HepG2 (cell line): ENCODE measurements at regions not wholly inside any gene's neighbourhood (a gene's known extent, or its start where the extent isn't known, plus 50 kb on each side); places are given as distances from the start of the nearest gene placed in this dataset.

Source experiments
- ADNP ChIP-seq: sonication (generic); formaldehyde crosslinking; IDR thresholded peaks from 2 replicates; pipeline ENCODE4 v1.4.0; 2020; ENCODE audit warnings: missing genetic modification reagents
- MAX ChIP-seq: IDR thresholded peaks from 2 replicates; pipeline ENCODE4 v1.6.1; 2012; ENCODE audit warnings: inconsistent platforms
- PHF8 ChIP-seq: sonication (generic); formaldehyde crosslinking; IDR thresholded peaks from 2 replicates; pipeline ENCODE4 v1.5.0; 2020; ENCODE audit warnings: missing genetic modification reagents
- POLR2A ChIP-seq, 2 experiments: IDR thresholded peaks; 2 replicates each; pipeline ENCODE4 v1.6.1; 2011; ENCODE audit warnings: low read depth in 2 of 2, low read length in 2 of 2, mild to moderate bottlenecking in 1 of 2, moderate library complexity in 1 of 2; ENCODE audit not compliant: insufficient read depth in 1 of 2
- SRSF4 ChIP-seq: fragments of 200-400 bp; formaldehyde crosslinking; IDR thresholded peaks from one replicate; pipeline ENCODE4 v1.6.1; 2018; ENCODE audit warnings: mild to moderate bottlenecking, low read depth, low read length, moderate library complexity; ENCODE audit not compliant: poor library complexity, severe bottlenecking
- STAG1 ChIP-seq: sonication (generic); formaldehyde crosslinking; IDR thresholded peaks from 2 replicates; pipeline ENCODE4 v1.4.0; 2020; ENCODE audit warnings: missing genetic modification reagents
- TAF1 ChIP-seq: sonication (generic); formaldehyde crosslinking; IDR thresholded peaks from 2 replicates; pipeline ENCODE4 v1.4.0; 2020; ENCODE audit warnings: missing genetic modification reagents
- TBP ChIP-seq: sonication (generic); formaldehyde crosslinking; IDR thresholded peaks from 2 replicates; pipeline ENCODE4 v1.5.0; 2020; ENCODE audit warnings: missing genetic modification reagents
- ZNF138 ChIP-seq: sonication (generic); formaldehyde crosslinking; IDR thresholded peaks from 2 replicates; pipeline ENCODE4 v1.5.0; 2020; ENCODE audit warnings: mild to moderate bottlenecking, low read depth, missing genetic modification reagents
- ZNF468 ChIP-seq: sonication (generic); formaldehyde crosslinking; IDR thresholded peaks from 2 replicates; pipeline ENCODE4 v1.8.0; 2022; ENCODE audit warnings: mild to moderate bottlenecking, moderate library complexity, missing genetic modification reagents
- ZNF512 ChIP-seq: sonication (generic); formaldehyde crosslinking; IDR thresholded peaks from 2 replicates; pipeline ENCODE4 v1.4.0; 2020; ENCODE audit warnings: mild to moderate bottlenecking, missing genetic modification reagents
- ZNF691 ChIP-seq: sonication (generic); formaldehyde crosslinking; IDR thresholded peaks from 2 replicates; pipeline ENCODE4 v1.4.0; 2020; ENCODE audit warnings: missing genetic modification reagents, low read depth, mild to moderate bottlenecking, borderline replicate concordance

GRCh38 chr12:124422142-124422569 is 127.3 kb downstream of the RFLNA start:
- no peak for TF ChIP-seq POLR2A (IDR thresholded peaks at IDR 0.05; ENCODE audit: insufficient read depth in 1 of 2, low read depth in 2 of 2, low read length in 2 of 2)
- no peak for TF ChIP-seq ADNP (CRISPR knock-in tag)
- TF ChIP-seq TBP = no peak
- TF ChIP-seq ZNF138 (CRISPR knock-in tag) = no peak
- no peak for TF ChIP-seq SRSF4
- no peak for TF ChIP-seq TAF1 (CRISPR knock-in tag)
- no peak for TF ChIP-seq ZNF691
- no peak for TF ChIP-seq STAG1 (CRISPR knock-in tag)
- no peak for TF ChIP-seq PHF8 (CRISPR knock-in tag)
- TF ChIP-seq ZNF512 (CRISPR knock-in tag) = no peak
- no peak for TF ChIP-seq ZNF468 (CRISPR knock-in tag)
- no peak for TF ChIP-seq MAX
